HG03159 (cell line): ENCODE measurements at regions not wholly inside any gene's neighbourhood (a gene's known extent, or its start where the extent isn't known, plus 50 kb on each side); places are given as distances from the start of the nearest gene placed in this dataset.
A peak's percentile ranks its signal among the peaks of the same experiment; 100 is the strongest.

Experiments used
- ATAC-seq: cut with Tn5 transposase; IDR thresholded peaks from one replicate; pipeline ENCODE4 v1.9.1; 2021; ENCODE audit warnings: mild to moderate bottlenecking, moderate library complexity; ENCODE audit not compliant: unreplicated experiment

DNA sequence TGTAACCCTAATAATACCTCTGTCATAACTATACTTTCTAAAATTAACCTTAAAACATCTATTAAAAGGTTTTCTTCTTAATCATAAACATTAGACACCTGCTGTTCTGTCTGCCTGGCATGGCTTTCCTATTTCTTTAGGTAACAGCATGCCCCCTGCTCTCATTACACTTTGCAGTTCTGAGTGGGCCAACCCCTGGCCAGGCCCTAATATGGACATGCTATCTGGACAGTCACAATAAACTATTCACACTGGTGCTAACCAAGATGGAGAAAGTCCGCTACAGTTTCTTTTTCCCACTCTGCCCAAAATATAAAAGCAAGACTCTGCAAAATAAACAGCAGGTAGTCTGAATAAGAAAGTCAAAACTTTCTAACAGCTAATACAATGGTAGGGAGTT, 84.0 kb downstream of the ELAPOR2 start:
- no peak for ATAC-seq

DNA sequence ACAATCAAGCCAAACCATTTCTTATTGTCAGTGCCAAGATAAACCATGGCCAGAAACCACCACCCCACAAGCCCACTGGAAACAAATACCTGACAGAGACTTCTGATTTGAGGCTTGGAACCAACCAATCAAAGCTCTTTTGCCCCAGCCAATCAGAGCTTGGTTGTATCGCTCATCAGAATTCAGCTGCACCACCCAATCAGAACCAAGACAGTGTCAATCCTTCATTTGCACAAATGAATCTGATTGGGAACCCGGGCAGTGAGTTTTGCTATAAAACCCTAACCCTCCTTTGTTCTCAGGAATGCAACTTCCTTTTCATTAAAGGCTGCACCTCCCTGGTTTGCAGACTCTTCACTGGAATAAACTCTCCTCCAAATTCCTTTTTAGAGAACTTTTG, 87.4 kb downstream of the ELAPOR2 start:
- no peak for ATAC-seq

DNA sequence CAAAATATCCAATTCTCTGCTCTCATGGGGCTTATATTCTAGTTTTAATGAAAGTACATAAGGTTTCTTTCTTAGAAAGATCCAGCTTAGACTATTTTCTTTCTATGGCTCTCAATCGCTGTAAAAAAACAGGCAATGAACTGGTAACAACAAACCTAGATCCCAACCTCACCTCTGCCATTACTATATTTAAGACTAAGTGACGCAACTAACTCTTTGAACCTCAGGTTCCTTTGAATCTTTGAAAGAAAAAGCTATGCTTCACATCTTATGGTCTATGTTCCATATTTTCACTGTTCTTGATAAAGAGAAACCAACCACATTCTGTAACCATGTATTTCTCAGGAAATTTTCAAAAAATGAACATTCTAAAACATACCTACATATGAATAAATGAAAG, 88.5 kb downstream of the ELAPOR2 start:
- ATAC-seq: no peak

DNA sequence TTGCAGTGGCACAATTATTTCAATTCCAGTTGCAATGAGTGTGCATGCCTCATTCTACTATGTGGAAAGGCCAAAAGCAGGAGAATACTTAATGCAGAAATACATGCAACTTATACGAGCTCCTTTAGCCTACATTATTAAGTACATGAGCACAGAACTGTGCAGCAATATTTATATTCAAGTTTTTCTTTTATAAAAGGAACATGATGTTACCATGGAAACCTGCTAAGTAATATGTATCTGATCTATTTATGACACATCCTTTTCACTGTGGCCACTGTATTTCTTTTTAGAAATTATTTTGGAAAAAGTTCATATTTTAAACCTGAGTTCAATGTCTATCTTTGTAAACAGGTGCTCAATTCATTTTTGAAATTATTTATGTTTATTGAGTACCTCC, 88.9 kb downstream of the ELAPOR2 start:
- ATAC-seq: no peak

DNA sequence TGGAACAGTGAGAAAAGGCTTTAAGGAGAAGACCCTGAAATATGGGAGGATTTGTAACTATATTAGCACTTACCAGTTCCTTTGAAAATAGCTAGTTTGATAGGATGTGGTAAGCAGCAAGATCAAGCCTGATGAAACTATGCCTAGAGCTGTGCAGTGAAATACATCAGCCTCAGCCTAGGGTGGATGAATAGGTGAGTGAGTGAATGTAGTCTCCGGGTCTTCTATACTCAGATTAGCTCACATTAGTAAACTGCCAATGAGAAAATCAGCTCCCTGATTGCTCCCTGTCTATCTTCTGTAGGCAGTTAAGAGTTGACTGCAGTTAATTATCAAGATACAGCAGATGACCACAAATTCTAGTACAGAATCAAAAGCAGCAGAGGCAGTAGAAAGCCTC, 89.6 kb downstream of the ELAPOR2 start:
- ATAC-seq: no peak

DNA sequence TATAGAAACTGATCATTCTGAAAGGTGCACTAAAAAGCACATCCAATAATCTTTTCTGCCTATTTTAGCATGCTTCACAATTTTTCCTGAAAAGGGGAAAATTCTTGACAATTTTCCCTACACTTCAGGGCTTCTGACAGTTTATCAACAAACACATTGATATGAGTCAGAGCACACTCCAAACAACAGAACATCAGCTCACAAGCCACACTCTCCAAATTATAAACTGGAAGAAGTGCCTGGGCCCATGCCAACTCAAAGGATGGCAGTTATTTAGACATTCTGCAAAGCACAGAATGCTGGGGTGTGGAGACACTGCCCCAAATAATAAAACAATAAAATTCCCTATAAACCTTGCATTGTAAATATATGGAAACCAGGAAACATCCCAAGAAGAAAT, 90.8 kb downstream of the ELAPOR2 start:
- no peak for ATAC-seq

DNA sequence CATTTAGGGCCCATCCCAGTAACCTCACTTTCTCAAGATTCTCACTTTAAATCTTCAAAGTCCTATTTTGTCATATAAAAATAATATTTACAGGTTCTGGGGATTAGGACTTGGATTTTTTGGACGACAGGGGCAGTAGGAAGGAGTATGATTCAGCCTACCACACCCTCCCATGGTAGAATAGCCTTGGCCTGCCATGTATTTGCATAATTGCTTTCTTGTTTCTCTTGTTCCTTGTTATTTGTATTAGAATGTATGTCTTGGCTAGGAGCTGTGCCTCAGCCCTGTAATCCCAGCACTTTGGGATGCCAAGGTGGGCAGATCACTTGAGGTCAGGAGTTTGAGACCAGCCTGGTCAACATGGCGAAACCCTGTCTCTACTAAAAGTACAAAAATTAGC, 92.5 kb downstream of the ELAPOR2 start:
- no peak for ATAC-seq

DNA sequence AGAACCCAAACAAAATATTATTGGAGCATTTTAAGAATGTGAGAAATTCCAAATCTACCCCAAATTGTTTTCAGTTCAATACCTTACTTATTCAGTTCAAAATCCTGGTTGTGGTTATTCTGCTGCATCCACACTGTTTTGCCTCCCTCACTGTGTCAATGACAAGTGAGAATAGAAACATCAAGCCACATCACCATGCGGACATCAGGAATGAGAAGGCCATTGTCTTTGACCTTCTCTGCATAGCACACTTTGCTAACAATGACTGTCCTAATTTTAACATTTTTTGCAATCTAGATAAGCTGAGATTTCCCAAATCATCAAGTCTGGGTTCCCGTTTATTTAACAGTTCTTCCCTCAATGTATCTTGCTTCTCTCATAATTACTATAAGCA, 93.7 kb downstream of the ELAPOR2 start:
- ATAC-seq: no peak

DNA sequence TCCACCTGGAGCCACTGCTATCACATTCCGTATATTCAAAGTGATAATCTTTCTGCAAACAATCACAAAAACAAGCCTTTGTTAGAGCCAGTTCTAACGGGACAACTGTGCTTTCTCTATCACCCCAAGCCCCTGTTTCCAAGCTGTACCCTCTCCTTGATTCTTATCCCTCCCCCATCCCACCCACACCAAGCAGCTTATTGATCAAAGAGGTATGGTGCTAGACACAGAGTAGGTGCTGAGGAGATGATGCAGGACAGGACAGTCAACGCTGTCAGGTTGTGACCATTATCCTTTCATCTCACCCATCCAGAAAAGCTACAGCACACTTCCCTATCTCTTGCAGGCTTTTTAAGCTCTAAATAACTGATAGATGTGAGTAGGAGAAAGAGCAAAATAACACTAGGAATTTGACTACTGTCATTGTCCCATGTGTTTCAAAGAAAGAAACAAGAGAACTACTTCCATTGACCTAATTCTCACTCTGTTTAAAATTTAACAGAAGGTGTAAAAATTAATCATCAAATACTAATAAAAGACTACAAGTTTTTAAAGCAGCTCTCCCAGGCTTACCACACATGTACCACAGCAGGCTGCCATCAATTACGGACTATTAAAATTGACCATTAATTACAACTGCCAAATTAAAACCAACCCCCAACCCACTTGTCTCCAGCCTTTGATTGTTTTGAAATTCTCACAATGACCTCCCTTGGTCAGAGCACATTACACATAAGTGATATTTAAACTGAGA, 94.3 kb downstream of the ELAPOR2 start:
- no peak for ATAC-seq

DNA sequence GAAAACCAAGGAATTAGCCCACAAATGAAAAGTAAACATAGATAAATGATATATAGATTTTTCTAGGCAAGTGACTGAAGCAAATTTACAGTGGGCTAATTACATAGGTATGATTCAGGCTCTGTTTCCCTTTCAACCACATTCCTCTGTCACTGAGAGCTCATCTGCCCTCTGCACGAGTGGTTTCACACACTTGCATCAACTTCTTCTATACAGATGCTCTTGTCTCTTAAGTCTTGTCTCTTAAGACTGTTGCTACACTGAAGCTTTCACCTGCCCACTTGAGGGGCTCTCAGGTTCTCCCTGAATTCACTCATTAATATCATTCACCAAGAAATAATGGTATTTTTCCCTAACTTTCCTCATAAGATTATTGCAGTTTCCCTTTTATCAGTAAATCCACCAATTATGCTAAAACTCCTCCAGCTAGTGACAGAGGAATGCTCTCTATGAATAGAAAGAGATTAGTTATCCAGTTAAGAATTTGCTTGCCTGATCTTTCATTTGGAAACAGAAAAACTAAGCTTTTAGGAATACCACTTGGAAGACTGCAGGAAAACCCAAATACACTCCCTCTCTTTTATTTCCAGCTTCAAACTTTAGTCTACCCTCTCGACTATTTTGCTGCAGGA, 95.7 kb downstream of the ELAPOR2 start:
- ATAC-seq: peak; percentile 89

DNA sequence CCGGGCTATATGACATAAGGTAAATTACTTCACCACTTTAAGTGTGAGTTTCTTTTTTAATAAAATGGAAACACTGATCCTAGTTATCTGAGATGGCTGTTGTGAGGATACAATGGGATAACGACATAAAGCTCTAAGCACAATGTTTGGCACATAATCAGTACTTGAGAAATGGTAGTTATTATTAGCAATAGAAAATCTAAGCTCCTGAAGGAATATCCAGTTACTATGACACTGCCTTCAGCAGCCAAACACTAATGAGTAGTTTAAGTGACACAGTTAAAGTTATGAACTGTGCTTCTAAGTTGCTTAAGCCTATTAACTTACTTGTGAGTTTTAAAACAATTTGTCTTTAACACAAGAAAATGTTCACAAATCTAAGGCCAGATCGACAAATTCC, 96.8 kb downstream of the ELAPOR2 start:
- ATAC-seq: no peak

DNA sequence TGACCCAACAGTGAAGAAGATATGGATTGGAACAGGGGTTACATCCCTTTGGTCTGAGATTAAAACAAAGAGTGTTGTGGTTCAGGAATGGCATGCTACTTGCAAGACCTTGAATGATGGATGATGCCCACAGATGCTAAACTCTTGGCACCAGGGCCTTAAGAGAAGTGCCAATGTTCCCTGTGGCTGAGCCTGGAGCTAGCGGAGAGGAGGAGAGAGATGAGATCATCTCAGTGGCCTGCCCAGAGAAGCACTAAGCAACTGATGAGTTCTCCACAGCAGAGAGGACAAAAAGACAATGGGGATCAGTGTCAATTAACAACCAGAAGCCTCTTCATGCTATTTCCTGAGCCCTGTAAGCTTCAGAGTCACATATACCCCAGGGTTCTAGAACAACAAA, 97.8 kb downstream of the ELAPOR2 start:
- ATAC-seq: no peak

DNA sequence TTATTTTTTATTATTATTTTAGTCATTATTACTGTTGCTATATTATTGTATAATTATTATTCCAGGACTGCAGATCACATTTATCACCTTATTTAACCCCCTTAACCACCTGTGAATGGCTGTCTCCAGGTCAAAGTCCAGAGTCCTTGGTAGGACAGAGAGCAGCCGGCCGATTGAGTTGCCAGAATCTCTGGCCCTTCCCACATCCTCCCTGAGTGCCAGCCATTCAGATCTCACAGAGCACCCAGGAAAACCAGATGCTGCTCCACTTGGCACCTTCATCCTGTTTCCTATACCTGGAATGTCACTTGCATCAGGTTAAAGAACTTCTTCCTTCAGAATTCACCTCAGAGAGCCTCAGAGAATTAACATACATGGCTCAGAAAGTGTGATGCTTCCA, 101.1 kb downstream of the ELAPOR2 start:
- ATAC-seq: no peak

DNA sequence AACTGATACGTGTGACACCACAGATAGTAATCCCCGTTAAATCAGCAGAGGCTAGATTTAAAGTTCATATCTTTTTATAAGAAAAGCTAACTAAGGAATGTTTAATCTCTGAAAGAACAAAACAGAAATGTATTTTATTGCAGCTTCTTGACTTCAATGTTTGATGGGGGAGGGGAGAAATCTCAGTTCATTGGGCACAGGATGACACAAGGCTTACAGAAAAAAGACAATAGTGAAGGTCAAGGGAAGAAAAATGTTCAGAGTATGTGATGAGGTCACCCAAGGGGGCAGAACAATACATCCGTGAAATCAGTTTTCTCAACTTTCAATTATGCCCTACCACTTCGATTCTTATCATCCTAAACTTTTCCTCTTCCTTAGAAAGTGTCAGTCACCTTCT, 102.9 kb downstream of the ELAPOR2 start:
- no peak for ATAC-seq

DNA sequence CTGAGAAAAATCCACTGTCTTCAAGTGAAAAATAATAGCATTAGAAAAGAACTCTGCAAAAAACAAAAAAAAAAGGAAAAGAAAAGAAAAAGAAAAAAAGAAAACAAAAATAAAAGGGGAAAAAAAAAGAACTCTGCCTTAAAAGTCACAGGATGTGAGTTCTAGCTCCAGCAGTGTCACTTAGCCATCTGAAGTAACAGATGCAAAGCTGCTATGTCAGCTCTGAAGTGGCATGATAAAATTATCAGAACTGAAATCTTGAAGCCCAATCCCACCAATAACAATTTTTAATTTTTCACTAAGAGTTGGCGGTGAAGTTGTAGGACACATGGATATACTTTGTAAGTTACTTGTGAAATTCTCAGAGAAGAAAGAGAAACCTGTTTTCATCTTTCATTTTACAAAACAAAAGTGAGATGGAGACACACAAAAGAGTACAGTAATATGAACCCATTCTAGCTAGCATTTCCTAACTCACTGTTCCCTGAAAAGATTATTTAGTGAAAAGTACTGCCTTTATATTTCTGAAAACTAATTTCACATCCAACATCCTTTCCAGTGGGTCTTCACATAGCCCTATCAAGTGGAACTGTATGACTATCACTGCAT, 103.5 kb downstream of the ELAPOR2 start:
- peak; percentile 54 for ATAC-seq

DNA sequence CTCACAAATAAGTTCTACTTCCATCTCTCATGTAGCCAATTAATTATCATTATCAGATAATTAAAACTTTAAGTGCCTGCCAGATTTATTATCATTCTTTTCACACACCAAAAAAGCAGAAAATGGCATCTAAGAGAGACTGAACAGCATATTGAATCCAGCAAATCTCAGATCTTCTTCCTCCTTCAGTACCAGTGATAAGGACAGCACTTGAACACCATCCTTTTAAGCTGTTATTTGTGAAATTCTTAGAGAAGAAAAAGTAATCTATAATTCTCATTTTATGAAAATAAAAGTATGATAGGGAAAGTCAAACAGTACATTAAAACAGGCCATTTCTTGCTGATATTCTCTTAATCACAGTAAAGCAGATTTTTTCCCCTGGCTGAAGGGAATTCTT, 104.5 kb downstream of the ELAPOR2 start:
- ATAC-seq: no peak

DNA sequence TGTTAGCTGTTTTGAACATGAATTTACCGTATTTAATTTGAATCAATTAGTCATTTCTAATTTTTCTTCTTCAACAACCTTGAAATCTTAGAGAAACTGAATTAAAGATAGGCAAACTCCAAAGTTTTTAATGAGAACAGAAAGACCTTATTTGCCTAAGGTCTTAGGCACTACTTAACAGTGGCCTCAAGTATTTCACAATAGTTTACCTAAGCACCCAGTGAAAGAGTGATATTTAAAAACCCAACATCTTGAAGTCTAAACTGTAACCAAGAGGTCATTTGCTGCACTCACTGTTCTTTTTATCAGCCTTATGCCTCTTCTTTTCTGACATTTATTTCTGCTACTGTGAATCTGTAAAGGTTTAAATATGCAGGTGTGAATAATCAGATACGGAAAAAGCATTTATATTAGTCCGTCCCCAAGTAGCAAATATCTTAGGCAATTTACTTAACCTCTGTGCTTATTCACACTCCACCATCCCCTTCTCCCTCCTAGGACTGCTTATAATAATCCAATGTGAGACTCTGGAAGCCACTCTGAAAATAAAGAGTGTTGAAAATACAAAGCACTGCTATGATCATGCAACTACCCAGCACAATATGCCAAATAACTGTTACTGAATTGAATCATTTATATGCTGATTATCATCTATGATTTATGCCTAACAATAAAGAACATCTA, 105.7 kb downstream of the ELAPOR2 start:
- ATAC-seq: no peak

DNA sequence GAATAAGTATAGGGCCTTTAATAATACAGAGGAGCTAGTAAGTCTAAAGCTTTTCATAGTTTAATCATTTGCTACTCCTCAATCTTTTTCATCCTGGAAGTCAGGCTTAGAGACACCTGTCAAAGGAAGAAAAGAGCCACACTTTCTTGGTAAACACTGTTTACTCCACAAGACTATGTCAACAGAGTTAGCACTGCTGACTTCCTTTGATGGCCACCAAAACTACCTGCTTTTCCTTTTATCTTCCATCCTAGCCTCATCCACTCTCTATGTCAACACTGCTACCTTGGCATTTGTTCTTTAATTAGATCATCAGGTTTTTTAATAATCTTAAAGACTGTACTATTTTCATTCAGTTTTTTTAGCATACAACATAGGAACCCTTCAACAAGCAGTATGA, 106.2 kb downstream of the ELAPOR2 start:
- ATAC-seq: no peak

DNA sequence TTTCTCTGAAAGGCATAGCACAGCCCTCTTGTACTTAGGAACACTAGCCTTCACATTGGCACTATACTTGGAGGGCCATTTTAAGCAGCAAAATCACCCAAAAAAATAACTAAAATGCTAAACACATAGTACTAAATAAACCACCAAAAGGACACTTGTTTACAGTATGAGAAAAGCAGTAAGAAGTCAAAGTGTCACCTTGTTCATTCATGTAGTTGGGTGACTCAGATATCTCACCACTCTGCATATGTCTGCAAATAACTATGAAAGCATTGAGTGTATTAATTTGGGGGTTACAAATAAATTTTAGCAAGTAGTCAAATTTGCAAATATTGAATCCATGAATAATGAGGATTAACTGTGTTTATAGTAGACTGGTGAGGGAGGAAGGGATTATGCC, 107.6 kb downstream of the ELAPOR2 start:
- no peak for ATAC-seq

DNA sequence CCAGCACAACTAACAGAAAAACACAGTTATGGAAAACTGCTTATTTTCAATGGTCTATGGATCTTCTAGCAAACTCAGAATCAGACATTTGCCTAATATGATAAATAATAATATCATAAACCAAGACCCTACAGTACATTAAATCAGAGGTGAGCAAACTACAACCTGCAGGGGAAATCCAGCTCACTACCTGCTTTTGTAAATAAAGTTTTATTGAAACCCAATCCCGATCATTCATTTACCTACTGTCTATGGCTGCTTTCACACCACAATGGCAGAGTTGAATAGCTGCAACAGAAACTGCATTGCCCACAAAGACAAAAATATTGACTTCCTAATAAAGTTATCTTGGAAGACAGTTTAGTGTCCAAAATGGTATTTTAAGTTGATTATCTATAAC, 108.5 kb downstream of the ELAPOR2 start:
- no peak for ATAC-seq

DNA sequence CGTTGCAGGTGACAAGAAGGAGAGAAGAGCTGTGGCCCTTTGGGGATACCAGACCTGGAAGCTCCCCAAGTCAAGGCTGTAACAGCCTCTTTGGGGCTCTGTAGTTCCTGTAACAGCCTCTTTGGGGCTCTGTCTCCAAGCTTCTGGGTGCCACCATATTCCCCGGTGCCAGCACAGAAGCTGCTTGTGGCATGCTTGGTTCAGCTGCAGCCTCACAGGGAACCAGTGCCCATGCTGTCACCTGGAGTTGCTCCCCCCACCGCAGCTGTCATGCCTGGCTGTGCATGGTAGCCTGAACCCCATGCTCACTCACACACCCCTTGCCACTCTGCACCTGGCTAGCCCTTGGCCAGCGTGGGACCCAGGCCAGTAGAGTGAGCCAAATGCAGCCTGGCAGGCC, 109.1 kb downstream of the ELAPOR2 start:
- ATAC-seq: no peak

DNA sequence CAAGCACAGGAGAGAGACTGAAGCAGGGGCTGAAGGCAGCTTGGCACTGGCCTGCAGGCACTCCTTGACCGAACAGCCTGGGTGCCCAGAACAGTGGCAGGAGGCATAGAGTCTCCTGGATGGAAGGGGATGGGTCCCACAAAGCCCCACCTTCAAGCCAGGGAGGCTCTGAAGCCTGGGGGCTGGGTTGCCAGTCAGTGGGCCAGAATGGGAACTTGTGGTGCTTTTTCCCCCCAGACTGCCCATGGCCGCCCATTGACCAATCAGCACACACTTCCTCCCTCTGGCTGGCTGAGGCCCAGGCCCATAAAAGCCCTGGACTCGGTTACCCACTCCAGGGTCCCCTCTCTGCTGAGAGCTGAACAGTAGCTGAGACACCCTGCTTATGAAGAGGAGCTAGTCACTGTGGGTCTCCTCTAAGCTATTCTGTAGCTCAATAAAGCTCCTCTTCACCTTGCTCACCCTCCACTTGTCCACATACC, 109.6 kb downstream of the ELAPOR2 start:
- ATAC-seq: no peak
